K562 (cell line): ENCODE measurements at regions not wholly inside any gene's neighbourhood (a gene's known extent, or its start where the extent isn't known, plus 50 kb on each side); places are given as distances from the start of the nearest gene placed in this dataset.

ENCODE experiments used
- ATAC-seq: fragments of 200-7000 bp; cut with Tn5 transposase; 3 replicates; pipeline ENCODE4 v1.9.1; 2020; ENCODE audit warnings: moderate library complexity
- BruUV-seq: library from RNA; stranded (reverse); fragments of 400-500 nt; replicated peaks from 2 replicates; lab custom pipeline; 2021; lab: Mats Ljungman, UMichigan
- CTCF ChIA-PET: fragments of 300-600 bp; formaldehyde crosslinking; extraction: SDS; loops from one replicate; lab custom pipeline; 2021; ENCODE audit warnings: low intra/inter-chr PET ratio; lab: Yijun Ruan, JAX
- POLR2A ChIA-PET: fragments of 300-600, 350-650 bp; sonication (Branson Sonifier 250); formaldehyde crosslinking; extraction: SDS; loops from one replicate; lab custom pipeline; 2021; ENCODE audit warnings: antibody characterized with exemption, inconsistent platforms; lab: Yijun Ruan, JAX
- DNase-seq, 4 experiments: peaks; one replicate each; pipeline versions ENCODE4 v3.0.0 to v3.0.0-alpha.2; 2011 to 2018; ENCODE audit warnings: low spot score in 3 of 4, mixed read lengths in 3 of 4; ENCODE audit errors: extremely low read depth in 1 of 4
- FAIRE-seq: peaks from 2 replicates; lab custom pipeline; 2011; peaks lifted over from hg19 to GRCh38; lab: Jason Lieb, UNC
- H2AFZ ChIP-seq: 2 replicates; pipeline ENCODE4 v1.6.0; 2011; ENCODE audit warnings: low read depth, low read length, control low read depth, inconsistent platforms
- H3K27ac ChIP-seq: fragments of 200-600 bp; 3 replicates; pipeline ENCODE4 v1.8.0; 2011; ENCODE audit warnings: low read depth, mild to moderate bottlenecking, control low read depth, inconsistent platforms, low read length, moderate library complexity, mixed read lengths; ENCODE audit errors: extremely low read depth
- H3K27me3 ChIP-seq, 2 experiments: fragments of 300-600 bp in 1 of 2; 2 replicates in 1 of 2; 3 replicates in 1 of 2; pipeline versions ENCODE4 v1.6.0 to v1.8.0; 2011; ENCODE audit warnings: inconsistent platforms in 2 of 2, low read length in 2 of 2, mild to moderate bottlenecking in 1 of 2, mixed read lengths in 1 of 2, moderate library complexity in 1 of 2; ENCODE audit not compliant: control insufficient read depth in 2 of 2, insufficient read depth in 2 of 2
- H3K36me3 ChIP-seq: fragments of 300-600 bp; 3 replicates; pipeline ENCODE4 v1.8.0; 2011; ENCODE audit warnings: mild to moderate bottlenecking, low read length, inconsistent platforms; ENCODE audit not compliant: control insufficient read depth, insufficient read depth
- H3K4me1 ChIP-seq, 2 experiments: fragments of 200-600 bp in 1 of 2; replicated peaks in 1 of 2; 2 replicates in 1 of 2; 3 replicates in 1 of 2; pipeline versions ENCODE4 v1.5.1 to v1.8.0; 2011; ENCODE audit warnings: inconsistent platforms in 2 of 2, low read length in 2 of 2, mild to moderate bottlenecking in 1 of 2, mixed read lengths in 1 of 2, moderate library complexity in 1 of 2; ENCODE audit not compliant: control insufficient read depth in 2 of 2, insufficient read depth in 2 of 2
- H3K4me2 ChIP-seq: 2 replicates; pipeline ENCODE4 v1.6.1; 2011; ENCODE audit warnings: low read length, control low read depth, inconsistent platforms, mixed read lengths; ENCODE audit not compliant: insufficient read depth
- H3K4me3 ChIP-seq: fragments of 200-600 bp; sonication (generic), shearing (Covaris generic); 2 replicates; pipeline ENCODE4 v1.5.1; 2016; ENCODE audit warnings: control low read depth, inconsistent platforms
- H3K79me2 ChIP-seq: fragments of 200-600 bp; 3 replicates; pipeline ENCODE4 v1.8.0; 2011; ENCODE audit warnings: low read length, inconsistent platforms; ENCODE audit not compliant: control insufficient read depth, insufficient read depth
- H3K9ac ChIP-seq, 2 experiments: 2 replicates each; pipeline versions ENCODE4 v1.6.0 to v1.6.1; 2011; ENCODE audit warnings: low read depth in 2 of 2, low read length in 2 of 2, control low read depth in 1 of 2, inconsistent platforms in 1 of 2, mild to moderate bottlenecking in 1 of 2, mixed read lengths in 1 of 2; ENCODE audit not compliant: insufficient read depth in 1 of 2
- H3K9me1 ChIP-seq: one replicate; pipeline ENCODE4 v1.6.0; 2011; ENCODE audit warnings: inconsistent platforms, mild to moderate bottlenecking, low read length, moderate library complexity; ENCODE audit not compliant: control insufficient read depth, insufficient read depth
- H3K9me3 ChIP-seq: replicated peaks from 2 replicates; pipeline ENCODE4 v1.5.1; 2011; ENCODE audit warnings: low read depth, low read length, inconsistent platforms; ENCODE audit not compliant: control insufficient read depth, insufficient read depth
- H4K20me1 ChIP-seq: replicated peaks from 2 replicates; pipeline ENCODE4 v1.6.1; 2011; ENCODE audit warnings: low read length, inconsistent platforms, mixed read lengths; ENCODE audit not compliant: control insufficient read depth, insufficient read depth
- MEF2A ChIP-seq: IDR thresholded peaks from 2 replicates; pipeline ENCODE4 v1.6.1; 2011; ENCODE audit warnings: low read depth, mild to moderate bottlenecking, low read length, moderate library complexity; ENCODE audit not compliant: control insufficient read depth
- TAL1 ChIP-seq: fragments of 450-650 bp; IDR thresholded peaks from 2 replicates; pipeline ENCODE4 v1.6.1; 2016; ENCODE audit warnings: mild to moderate bottlenecking
- WGBS: fragments of 100-300 bp; shearing (Covaris generic); methylation state at CpG from one replicate; pipeline ENCODE4 v1.1.6; 2016; ENCODE audit warnings: low coverage, mixed read lengths; ENCODE audit not compliant: insufficient coverage; ENCODE audit errors: missing lambda C conversion rate; 5-methylcytosine and 5-hydroxymethylcytosine counted together
- in situ Hi-C: fragments of 300-500 bp; cut with MboI; formaldehyde crosslinking; loops from 4 replicates; pipeline ENCODE4 v1.15.0; 2018; ENCODE audit warnings: inconsistent platforms, mixed read lengths
- intact Hi-C: fragments of 100-400 bp; cut with micrococcal nuclease; formaldehyde crosslinking; loops from 2 replicates; pipeline ENCODE4 v1.14.2; 2022
- TF ChIP-seq, protein P1 (sequence below), 2 experiments: fragments of 450-650 bp; formaldehyde crosslinking in 1 of 2; IDR thresholded peaks; 2 replicates each; pipeline versions ENCODE4 v1.4.0 to v1.6.1; 2014 to 2020; ENCODE audit warnings: mild to moderate bottlenecking in 2 of 2, borderline replicate concordance in 1 of 2, low read depth in 1 of 2
- TF ChIP-seq, protein P2 (sequence below): fragments of 450-650 bp; formaldehyde crosslinking; IDR thresholded peaks from 2 replicates; pipeline ENCODE4 v1.4.0; 2022; ENCODE audit warnings: mild to moderate bottlenecking, moderate library complexity

GRCh38 chr22:48171271-48171691, 1408.8 kb downstream of the TBC1D22A start:
- ChIA-PET CTCF (no interaction called here), POLR2A (no interaction called here)
- Histone ChIP-seq H3K9me3 (no peaks in the 10 kb centered on the region), H4K20me1 (no peaks in the 10 kb centered on the region), H3K27ac (no peak overlapping the region), H3K9me1 (no peaks in the 10 kb centered on the region), H2AFZ (no peak overlapping the region), H3K9ac (no peak overlapping the region), H3K36me3 (no peaks in the 10 kb centered on the region), H3K27me3 (no peaks in the 10 kb centered on the region), H3K79me2 (no peaks in the 10 kb centered on the region), H3K4me3 (no peak overlapping the region), H3K4me1 (no peaks in the 10 kb centered on the region), H3K4me2 (no peak overlapping the region)
- ATAC-seq: no peak
- DNase-seq: no peak
- WGBS: 1% methylated on average over 7 of the region's 7 CpGs
- no TSS peak for BruUV-seq
- TF ChIP-seq TAL1: no peak
- TF ChIP-seq, protein P1, sequence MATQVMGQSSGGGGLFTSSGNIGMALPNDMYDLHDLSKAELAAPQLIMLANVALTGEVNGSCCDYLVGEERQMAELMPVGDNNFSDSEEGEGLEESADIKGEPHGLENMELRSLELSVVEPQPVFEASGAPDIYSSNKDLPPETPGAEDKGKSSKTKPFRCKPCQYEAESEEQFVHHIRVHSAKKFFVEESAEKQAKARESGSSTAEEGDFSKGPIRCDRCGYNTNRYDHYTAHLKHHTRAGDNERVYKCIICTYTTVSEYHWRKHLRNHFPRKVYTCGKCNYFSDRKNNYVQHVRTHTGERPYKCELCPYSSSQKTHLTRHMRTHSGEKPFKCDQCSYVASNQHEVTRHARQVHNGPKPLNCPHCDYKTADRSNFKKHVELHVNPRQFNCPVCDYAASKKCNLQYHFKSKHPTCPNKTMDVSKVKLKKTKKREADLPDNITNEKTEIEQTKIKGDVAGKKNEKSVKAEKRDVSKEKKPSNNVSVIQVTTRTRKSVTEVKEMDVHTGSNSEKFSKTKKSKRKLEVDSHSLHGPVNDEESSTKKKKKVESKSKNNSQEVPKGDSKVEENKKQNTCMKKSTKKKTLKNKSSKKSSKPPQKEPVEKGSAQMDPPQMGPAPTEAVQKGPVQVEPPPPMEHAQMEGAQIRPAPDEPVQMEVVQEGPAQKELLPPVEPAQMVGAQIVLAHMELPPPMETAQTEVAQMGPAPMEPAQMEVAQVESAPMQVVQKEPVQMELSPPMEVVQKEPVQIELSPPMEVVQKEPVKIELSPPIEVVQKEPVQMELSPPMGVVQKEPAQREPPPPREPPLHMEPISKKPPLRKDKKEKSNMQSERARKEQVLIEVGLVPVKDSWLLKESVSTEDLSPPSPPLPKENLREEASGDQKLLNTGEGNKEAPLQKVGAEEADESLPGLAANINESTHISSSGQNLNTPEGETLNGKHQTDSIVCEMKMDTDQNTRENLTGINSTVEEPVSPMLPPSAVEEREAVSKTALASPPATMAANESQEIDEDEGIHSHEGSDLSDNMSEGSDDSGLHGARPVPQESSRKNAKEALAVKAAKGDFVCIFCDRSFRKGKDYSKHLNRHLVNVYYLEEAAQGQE (IDR thresholded peaks at IDR 0.05; ENCODE audit: borderline replicate concordance): peak; percentile 34
- TF ChIP-seq, protein P1 (CRISPR knock-in tag; IDR thresholded peaks at IDR 0.05; ENCODE audit: low read depth): no peak
- TF ChIP-seq, protein P2, sequence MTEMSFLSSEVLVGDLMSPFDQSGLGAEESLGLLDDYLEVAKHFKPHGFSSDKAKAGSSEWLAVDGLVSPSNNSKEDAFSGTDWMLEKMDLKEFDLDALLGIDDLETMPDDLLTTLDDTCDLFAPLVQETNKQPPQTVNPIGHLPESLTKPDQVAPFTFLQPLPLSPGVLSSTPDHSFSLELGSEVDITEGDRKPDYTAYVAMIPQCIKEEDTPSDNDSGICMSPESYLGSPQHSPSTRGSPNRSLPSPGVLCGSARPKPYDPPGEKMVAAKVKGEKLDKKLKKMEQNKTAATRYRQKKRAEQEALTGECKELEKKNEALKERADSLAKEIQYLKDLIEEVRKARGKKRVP (CRISPR knock-in tag): no peak
- no peak for TF ChIP-seq MEF2A
- intact Hi-C loops (no loop called here), in situ Hi-C loops (no loop called here)
- no peak for FAIRE-seq
